OCI-LY3 (cell line): ENCODE measurements at regions not wholly inside any gene's neighbourhood (a gene's known extent, or its start where the extent isn't known, plus 50 kb on each side); places are given as distances from the start of the nearest gene placed in this dataset.

Experiments used
- H2AFZ ChIP-seq: fragments of 200-600, 300-600 bp; shearing (Covaris generic); 2 replicates; pipeline ENCODE4 v1.6.0; 2014; ENCODE audit warnings: antibody characterized with exemption, low read depth, low read length
- H3K27ac ChIP-seq: fragments of 200-600, 300-600 bp; sonication (generic); 2 replicates; pipeline ENCODE4 v1.5.1; 2014; ENCODE audit warnings: mild to moderate bottlenecking, low read length, moderate library complexity, mixed read lengths
- H3K27me3 ChIP-seq: fragments of 200-600, 300-600 bp; sonication (generic); 2 replicates; pipeline ENCODE4 v1.6.1; 2014; ENCODE audit warnings: low read depth, low read length, mixed read lengths
- H3K36me3 ChIP-seq: fragments of 200-600, 300-600 bp; sonication (generic); replicated peaks from 2 replicates; pipeline ENCODE3; 2014; ENCODE audit warnings: low read depth, low read length, mixed read lengths
- H3K4me1 ChIP-seq: fragments of 300-600, 200-600 bp; sonication (generic); 2 replicates; pipeline ENCODE4 v1.6.1; 2014; ENCODE audit warnings: low read length, mixed read lengths
- H3K4me2 ChIP-seq: fragments of 200-600, 300-600 bp; sonication (generic); 2 replicates; pipeline ENCODE4 v1.6.1; 2014; ENCODE audit warnings: low read length, mixed read lengths
- H3K4me3 ChIP-seq: fragments of 300-600, 200-600 bp; sonication (generic); 2 replicates; pipeline ENCODE4 v1.5.1; 2014; ENCODE audit warnings: antibody characterized with exemption, mild to moderate bottlenecking, low read length, moderate library complexity
- H3K79me2 ChIP-seq: fragments of 300-600, 200-600 bp; shearing (Covaris generic); 2 replicates; pipeline ENCODE4 v1.6.1; 2014; ENCODE audit warnings: mild to moderate bottlenecking, low read length, mixed read lengths
- H3K9ac ChIP-seq: fragments of 300-600, 200-600 bp; shearing (Covaris generic); 2 replicates; pipeline ENCODE4 v1.6.0; 2014; ENCODE audit warnings: mild to moderate bottlenecking, low read length, moderate library complexity
- H3K9me3 ChIP-seq: fragments of 200-600, 300-600 bp; shearing (Covaris generic); 2 replicates; pipeline ENCODE4 v1.6.1; 2014; ENCODE audit warnings: low read length, mixed read lengths; ENCODE audit not compliant: insufficient read depth
- H4K20me1 ChIP-seq: fragments of 200-600, 300-600 bp; sonication (generic); 2 replicates; pipeline ENCODE4 v1.6.1; 2016; ENCODE audit warnings: low read length, mixed read lengths; ENCODE audit not compliant: insufficient read depth
- CTCF ChIP-seq: fragments of 200-600, 300-600 bp; sonication (generic); IDR thresholded peaks from 2 replicates; pipeline ENCODE4 v1.5.1; 2014; ENCODE audit warnings: antibody characterized with exemption, low read length, low read depth
- EZH2phosphoT487 ChIP-seq: fragments of 200-600 bp; shearing (Covaris generic); IDR thresholded peaks from 2 replicates; pipeline ENCODE4 v1.6.1; 2018; ENCODE audit warnings: antibody characterized with exemption, mixed run types, low read depth

GRCh38 chr3:147962408-147963164, 553.4 kb downstream of the ZIC1 start:
- H3K4me2 ChIP-seq = no peak overlapping the region
- H4K20me1 ChIP-seq = no peaks in the 10 kb centered on the region
- no peak overlapping the region for H3K4me3 ChIP-seq
- H2AFZ ChIP-seq = no peak overlapping the region
- H3K79me2 ChIP-seq = no peaks in the 10 kb centered on the region
- H3K9ac ChIP-seq = no peak overlapping the region
- no peaks in the 10 kb centered on the region for H3K27me3 ChIP-seq
- TF ChIP-seq EZH2phosphoT487 (no peak), CTCF (no peak)
- H3K9me3 ChIP-seq = no peaks in the 10 kb centered on the region
- H3K36me3 ChIP-seq = no peaks in the 10 kb centered on the region
- H3K4me1 ChIP-seq = no peaks in the 10 kb centered on the region
- no peak overlapping the region for H3K27ac ChIP-seq

- no peaks in the 10 kb centered on the region for H3K79me2 ChIP-seq
- H4K20me1 ChIP-seq = no peaks in the 10 kb centered on the region
- H3K4me2 ChIP-seq = no peak overlapping the region
- TF ChIP-seq EZH2phosphoT487 = no peak
- TF ChIP-seq CTCF = no peak
- no peak overlapping the region for H3K9ac ChIP-seq
- no peaks in the 10 kb centered on the region for H3K9me3 ChIP-seq
- no peak overlapping the region for H2AFZ ChIP-seq
- H3K27me3 ChIP-seq = no peaks in the 10 kb centered on the region
- H3K4me3 ChIP-seq = no peak overlapping the region
- no peaks in the 10 kb centered on the region for H3K36me3 ChIP-seq
- H3K27ac ChIP-seq = no peak overlapping the region
- H3K4me1 ChIP-seq = no peaks in the 10 kb centered on the region
Measured at GRCh38 chr3:147963711-147964110, 554.5 kb downstream of the ZIC1 start.

- H3K27ac ChIP-seq = no peak overlapping the region
- TF ChIP-seq CTCF = no peak
- no peak for TF ChIP-seq EZH2phosphoT487
- H3K9me3 ChIP-seq = no peaks in the 10 kb centered on the region
- H3K9ac ChIP-seq = no peak overlapping the region
- no peaks in the 10 kb centered on the region for H3K4me1 ChIP-seq
- no peak overlapping the region for H2AFZ ChIP-seq
- H3K36me3 ChIP-seq = no peaks in the 10 kb centered on the region
- H3K27me3 ChIP-seq = no peaks in the 10 kb centered on the region
- no peak overlapping the region for H3K4me3 ChIP-seq
- no peaks in the 10 kb centered on the region for H4K20me1 ChIP-seq
- no peaks in the 10 kb centered on the region for H3K79me2 ChIP-seq
- H3K4me2 ChIP-seq = no peak overlapping the region
Measured at GRCh38 chr3:147975165-147975564, 566.0 kb downstream of the ZIC1 start.

GRCh38 chr3:147977001-147977400, 567.8 kb downstream of the ZIC1 start:
- no peaks in the 10 kb centered on the region for H3K9me3 ChIP-seq

More at GRCh38 chr3:147977001-147977400, 567.8 kb downstream of the ZIC1 start:
- TF ChIP-seq EZH2phosphoT487 (no peak), CTCF (no peak)
- Histone ChIP-seq H3K36me3 (no peaks in the 10 kb centered on the region), H3K4me2 (no peak overlapping the region), H2AFZ (no peak overlapping the region), H3K9ac (no peak overlapping the region), H3K27me3 (no peaks in the 10 kb centered on the region), H3K27ac (no peak overlapping the region), H4K20me1 (no peaks in the 10 kb centered on the region), H3K4me1 (no peaks in the 10 kb centered on the region), H3K79me2 (no peaks in the 10 kb centered on the region), H3K4me3 (no peak overlapping the region)
